H1 (cell line): ENCODE measurements at regions not wholly inside any gene's neighbourhood (a gene's known extent, or its start where the extent isn't known, plus 50 kb on each side); places are given as distances from the start of the nearest gene placed in this dataset.

Experiments used
- CTCF ChIA-PET: fragments of 300-600 bp; sonication (Branson Sonifier 250); formaldehyde crosslinking; loops from one replicate; lab custom pipeline; 2021; ENCODE audit not compliant: partially characterized antibody; lab: Charles Lee
- POLR2A ChIA-PET: fragments of 300-600 bp; sonication (Branson Sonifier 250); formaldehyde crosslinking; loops from one replicate; lab custom pipeline; 2021; ENCODE audit warnings: inconsistent platforms; ENCODE audit not compliant: partially characterized antibody; lab: Charles Lee
- DNase-seq, 2 experiments: peaks; one replicate each; pipeline versions ENCODE4 v3.0.0 to v3.0.0-alpha.2; 2010 to 2022; ENCODE audit warnings: low spot score in 2 of 2, low read depth in 1 of 2, mixed read lengths in 1 of 2
- FAIRE-seq: peaks from 2 replicates; lab custom pipeline; 2011; peaks lifted over from hg19 to GRCh38; lab: Jason Lieb, UNC
- H2AFZ ChIP-seq: 2 replicates; pipeline ENCODE4 v1.8.1; 2012; ENCODE audit warnings: low read length, inconsistent platforms
- H2AK5ac ChIP-seq: 2 replicates; pipeline ENCODE4 v1.6.1; 2013; ENCODE audit warnings: low read depth, low read length
- H2BK120ac ChIP-seq: replicated peaks from 2 replicates; pipeline ENCODE3; 2013; ENCODE audit warnings: low read depth, low read length, inconsistent platforms
- H2BK12ac ChIP-seq: 2 replicates; pipeline ENCODE4 v1.6.1; 2013; ENCODE audit warnings: low read depth, low read length
- H2BK15ac ChIP-seq: 2 replicates; pipeline ENCODE4 v1.6.1; 2013; ENCODE audit warnings: low read length
- H2BK20ac ChIP-seq: 2 replicates; pipeline ENCODE4 v1.6.1; 2013; ENCODE audit warnings: low read length
- H2BK5ac ChIP-seq: 2 replicates; pipeline ENCODE4 v1.6.1; 2013; ENCODE audit warnings: low read depth, low read length
- H3K14ac ChIP-seq: 2 replicates; pipeline ENCODE4 v1.6.1; 2013; ENCODE audit warnings: inconsistent platforms; ENCODE audit not compliant: insufficient read length
- H3K18ac ChIP-seq: 2 replicates; pipeline ENCODE4 v1.6.1; 2013; ENCODE audit warnings: low read length; ENCODE audit errors: extremely low read depth
- H3K23ac ChIP-seq: 2 replicates; pipeline ENCODE4 v1.6.1; 2013; ENCODE audit warnings: inconsistent platforms; ENCODE audit not compliant: insufficient read length
- H3K23me2 ChIP-seq: 2 replicates; pipeline ENCODE4 v1.6.1; 2013; ENCODE audit warnings: low read depth, low read length
- H3K27ac ChIP-seq: 2 replicates; pipeline ENCODE4 v1.6.1; 2011; ENCODE audit warnings: low read depth, low read length, inconsistent platforms
- H3K27me3 ChIP-seq, 4 experiments: replicated peaks in 1 of 4; 1 replicate in 1 of 4; 2 replicates in 3 of 4; pipeline versions ENCODE4 v1.6.1 to v1.8.1; 2011 to 2013; ENCODE audit warnings: low read length in 3 of 4, mild to moderate bottlenecking in 3 of 4, inconsistent platforms in 2 of 4, mixed read lengths in 2 of 4, moderate library complexity in 1 of 4; ENCODE audit not compliant: control insufficient read depth in 3 of 4, insufficient read depth in 3 of 4; ENCODE audit errors: extremely low read depth in 1 of 4
- H3K36me3 ChIP-seq, 4 experiments: 2 replicates each; pipeline versions ENCODE4 v1.6.1 to v1.8.1; 2011 to 2013; ENCODE audit warnings: mild to moderate bottlenecking in 4 of 4, low read length in 3 of 4, moderate library complexity in 2 of 4, control low read depth in 1 of 4, inconsistent platforms in 1 of 4; ENCODE audit not compliant: insufficient read depth in 4 of 4, control insufficient read depth in 2 of 4
- H3K4ac ChIP-seq: replicated peaks from 2 replicates; pipeline ENCODE3; 2013; ENCODE audit warnings: low read length, low read depth, mixed read lengths, inconsistent platforms; ENCODE audit not compliant: insufficient read length
- H3K4me1 ChIP-seq, 4 experiments: replicated peaks in 1 of 4; 1 replicate in 1 of 4; 2 replicates in 3 of 4; pipeline versions ENCODE4 v1.6.1 to v1.8.1; 2011 to 2013; ENCODE audit warnings: low read length in 3 of 4, inconsistent platforms in 2 of 4, mixed read lengths in 1 of 4; ENCODE audit not compliant: insufficient read depth in 4 of 4, control insufficient read depth in 3 of 4
- H3K4me2 ChIP-seq, 2 experiments: 2 replicates each; pipeline versions ENCODE4 v1.6.1 to v1.8.1; 2011 to 2013; ENCODE audit warnings: low read depth in 2 of 2, low read length in 2 of 2, control low read depth in 1 of 2, inconsistent platforms in 1 of 2, mild to moderate bottlenecking in 1 of 2; ENCODE audit not compliant: insufficient read depth in 1 of 2
- H3K4me3 ChIP-seq, 4 experiments: fragments of 200-600, 300-600 bp in 1 of 4; sonication (generic), shearing (Covaris generic), sonication (Bioruptor Twin) in 1 of 4; 2 replicates each; pipeline versions ENCODE4 v1.5.1 to v1.8.1; 2011 to 2016; ENCODE audit warnings: low read length in 4 of 4, low read depth in 3 of 4, control low read depth in 2 of 4, inconsistent platforms in 2 of 4, mild to moderate bottlenecking in 2 of 4, mixed read lengths in 1 of 4, moderate library complexity in 1 of 4; ENCODE audit not compliant: insufficient read depth in 2 of 4; ENCODE audit errors: extremely low read depth in 1 of 4
- H3K56ac ChIP-seq: replicated peaks from 2 replicates; pipeline ENCODE3; 2013; ENCODE audit warnings: low read depth, mild to moderate bottlenecking, mixed read lengths, low read length, inconsistent platforms; ENCODE audit not compliant: insufficient read length
- H3K79me1 ChIP-seq: 2 replicates; pipeline ENCODE4 v1.6.1; 2013; ENCODE audit warnings: low read depth, low read length, control low read depth
- H3K79me2 ChIP-seq, 2 experiments: 2 replicates each; pipeline versions ENCODE4 v1.6.1 to v1.8.1; 2012 to 2013; ENCODE audit warnings: low read length in 2 of 2, mild to moderate bottlenecking in 2 of 2, inconsistent platforms in 1 of 2; ENCODE audit not compliant: insufficient read depth in 2 of 2, control insufficient read depth in 1 of 2
- H3K9ac ChIP-seq, 4 experiments: replicated peaks in 1 of 4; 1 replicate in 1 of 4; 2 replicates in 3 of 4; pipeline versions ENCODE4 v1.6.1 to v1.8.1; 2011 to 2013; ENCODE audit warnings: low read depth in 3 of 4, low read length in 3 of 4, control low read depth in 2 of 4, mild to moderate bottlenecking in 2 of 4, moderate library complexity in 2 of 4, inconsistent platforms in 1 of 4; ENCODE audit errors: extremely low read depth in 1 of 4
- H3K9me3 ChIP-seq, 2 experiments: 2 replicates each; pipeline versions ENCODE4 v1.6.1 to v1.8.1; 2012 to 2013; ENCODE audit warnings: mild to moderate bottlenecking in 2 of 2, moderate library complexity in 2 of 2, control low read depth in 1 of 2, inconsistent platforms in 1 of 2, low read depth in 1 of 2, low read length in 1 of 2, mixed read lengths in 1 of 2; ENCODE audit not compliant: insufficient read depth in 2 of 2
- H4K20me1 ChIP-seq, 2 experiments: replicated peaks in 1 of 2; 2 replicates each; pipeline versions ENCODE3 to v1.8.1; 2011 to 2013; ENCODE audit warnings: inconsistent platforms in 2 of 2, low read length in 2 of 2, mild to moderate bottlenecking in 1 of 2; ENCODE audit not compliant: insufficient read depth in 2 of 2, control insufficient read depth in 1 of 2
- H4K5ac ChIP-seq: 2 replicates; pipeline ENCODE4 v1.6.1; 2013; ENCODE audit warnings: low read length, low read depth, mixed read lengths, inconsistent platforms; ENCODE audit not compliant: insufficient read length
- H4K8ac ChIP-seq: 2 replicates; pipeline ENCODE4 v1.8.0; 2013; ENCODE audit warnings: mild to moderate bottlenecking, moderate library complexity, low read length, inconsistent platforms; ENCODE audit not compliant: insufficient read depth; ENCODE audit errors: extremely low read depth
- H4K91ac ChIP-seq: replicated peaks from 2 replicates; pipeline ENCODE3; 2013; ENCODE audit warnings: low read length, mixed read lengths, inconsistent platforms; ENCODE audit not compliant: insufficient read length
- ATF2 ChIP-seq: IDR thresholded peaks from 2 replicates; pipeline ENCODE4 v1.6.1; 2012; ENCODE audit warnings: low read length, inconsistent platforms
- BCL11A ChIP-seq, 2 experiments: IDR thresholded peaks; one replicate each; pipeline ENCODE4 v1.6.1; 2011; ENCODE audit warnings: low read depth in 2 of 2, low read length in 2 of 2, mild to moderate bottlenecking in 2 of 2
- CHD2 ChIP-seq: IDR thresholded peaks from 2 replicates; pipeline ENCODE4 v1.6.1; 2012; ENCODE audit warnings: low read length, improper control_type of control experiment
- CTBP2 ChIP-seq: IDR thresholded peaks from 2 replicates; pipeline ENCODE4 v1.7.0; 2011; ENCODE audit warnings: borderline replicate concordance, mild to moderate bottlenecking, moderate library complexity, mixed read lengths, low read length; ENCODE audit not compliant: insufficient read depth, insufficient read length
- EGR1 ChIP-seq: IDR thresholded peaks from 2 replicates; pipeline ENCODE4 v1.6.1; 2011; ENCODE audit warnings: low read depth, low read length, borderline replicate concordance
- GTF2F1 ChIP-seq: IDR thresholded peaks from 2 replicates; pipeline ENCODE4 v1.6.1; 2012; ENCODE audit warnings: low read depth, low read length, improper control_type of control experiment, borderline replicate concordance
- KDM5A ChIP-seq: fragments of 200-600 bp; IDR thresholded peaks from 2 replicates; pipeline ENCODE4 v1.7.1; 2012; ENCODE audit warnings: mild to moderate bottlenecking, low read length, inconsistent platforms, mixed read lengths
- MAFK ChIP-seq: IDR thresholded peaks from 2 replicates; pipeline ENCODE4 v1.6.1; 2012; ENCODE audit warnings: low read depth, mild to moderate bottlenecking, improper control_type of control experiment, low read length
- NRF1 ChIP-seq: IDR thresholded peaks from 2 replicates; pipeline ENCODE4 v1.6.1; 2011; ENCODE audit warnings: mild to moderate bottlenecking, low read depth, low read length, improper control_type of control experiment
- PHF8 ChIP-seq: fragments of 200-600 bp; sonication (generic); conservative IDR thresholded peaks from 2 replicates; pipeline ENCODE4 v1.7.1; 2012; ENCODE audit warnings: low read depth, mild to moderate bottlenecking, inconsistent platforms, low read length, moderate library complexity
- RFX5 ChIP-seq: IDR thresholded peaks from 2 replicates; pipeline ENCODE4 v1.6.1; 2011; ENCODE audit warnings: low read depth, low read length, improper control_type of control experiment, borderline replicate concordance
- SP2 ChIP-seq: IDR thresholded peaks from 2 replicates; pipeline ENCODE4 v1.6.1; 2012; ENCODE audit warnings: mild to moderate bottlenecking, low read length, inconsistent platforms
- SUZ12 ChIP-seq: fragments of 200-600 bp; sonication (generic); IDR thresholded peaks from 2 replicates; pipeline ENCODE4 v1.6.1; 2012; ENCODE audit warnings: mild to moderate bottlenecking, inconsistent platforms, low read length, moderate library complexity, mixed read lengths
- TBP ChIP-seq: IDR thresholded peaks from 2 replicates; pipeline ENCODE4 v1.6.1; 2011; ENCODE audit warnings: low read depth, low read length, improper control_type of control experiment
- WGBS, 2 experiments: shearing (Covaris generic) in 1 of 2; methylation state at CpG; one replicate each; pipeline versions ENCODE4 v1.1.6 to v1.1.7; 2013 to 2015; ENCODE audit warnings: low lambda C conversion rate in 2 of 2, mixed read lengths in 2 of 2, inconsistent platforms in 1 of 2, low coverage in 1 of 2, missing lambda C conversion rate in 1 of 2; ENCODE audit not compliant: insufficient replicate concordance in 2 of 2, insufficient coverage in 1 of 2, insufficient read length in 1 of 2; ENCODE audit errors: extremely low coverage in 1 of 2, missing lambda C conversion rate in 1 of 2; 5-methylcytosine and 5-hydroxymethylcytosine counted together

- Histone ChIP-seq H3K23ac (no peak overlapping the region), H2BK15ac (no peak overlapping the region), H3K36me3 (no peaks in the 10 kb centered on the region), H3K79me2 (no peaks in the 10 kb centered on the region), H4K20me1 (no peaks in the 10 kb centered on the region), H4K91ac (no peak overlapping the region), H3K4me2 (no peak overlapping the region), H2BK12ac (no peak overlapping the region), H4K8ac (no peak overlapping the region), H3K18ac (no peak overlapping the region), H4K5ac (no peak overlapping the region), H2AK5ac (no peak overlapping the region), H3K79me1 (no peaks in the 10 kb centered on the region), H3K4ac (no peak overlapping the region), H2AFZ (no peak overlapping the region), H3K27me3 (no peaks in the 10 kb centered on the region), H3K9me3 (no peaks in the 10 kb centered on the region), H3K56ac (no peak overlapping the region), H3K4me1 (peaks cover 0 to 2% (median 0%) of the 10 kb centered on the region in 4 experiments; a peak in 1 of 7 replicates), H3K27ac (no peak overlapping the region), H3K23me2 (no peaks in the 10 kb centered on the region), H2BK5ac (no peak overlapping the region), H3K4me3 (no peak overlapping the region), H2BK120ac (no peak overlapping the region), H2BK20ac (no peak overlapping the region), H3K9ac (no peak overlapping the region), H3K14ac (no peak overlapping the region)
- ChIA-PET POLR2A (no interaction called here), CTCF (interaction anchor here (0.8 to 1.1 kb wide), 2 partner anchors 16 to 69 kb away, joined by 3 read pairs; no protein-coding TSS in a partner anchor)
- no peak for FAIRE-seq
- no peak for DNase-seq
- 87% methylated on average over 4 of the region's 4 CpGs; no CpG with 5 or more reads in 1 of the 2 experiments for WGBS, 2 experiments
- no peak for TF ChIP-seq RFX5
- no peak for TF ChIP-seq GTF2F1
- no peak for TF ChIP-seq SUZ12
- TF ChIP-seq ATF2: no peak
- TF ChIP-seq CHD2: no peak
- no peak for TF ChIP-seq BCL11A (IDR thresholded peaks at IDR 0.05; ENCODE audit: low read depth in 2 of 2, low read length in 2 of 2)
- no peak for TF ChIP-seq TBP
- no peak for TF ChIP-seq SP2
- TF ChIP-seq NRF1: no peak
- no peak for TF ChIP-seq KDM5A
- TF ChIP-seq EGR1: no peak
- TF ChIP-seq PHF8: no peak
- TF ChIP-seq MAFK: no peak
- no peak for TF ChIP-seq CTBP2
Observed at GRCh38 chr9:74205056-74205455, 292.1 kb upstream of the RORB start.
